NT2/D1 (cell line): ENCODE measurements at regions not wholly inside any gene's neighbourhood (a gene's known extent, or its start where the extent isn't known, plus 50 kb on each side); places are given as distances from the start of the nearest gene placed in this dataset.

Experiments
- SUZ12 ChIP-seq: IDR thresholded peaks from 2 replicates; pipeline ENCODE4 v1.6.1; 2011; ENCODE audit not compliant: insufficient read length, insufficient read depth; ENCODE audit errors: extremely low read depth
- YY1 ChIP-seq: IDR thresholded peaks from 2 replicates; pipeline ENCODE4 v1.6.1; 2011; ENCODE audit not compliant: insufficient read length, insufficient read depth
- ZNF274 ChIP-seq: IDR thresholded peaks from 2 replicates; pipeline ENCODE4 v1.6.1; 2011; ENCODE audit warnings: mild to moderate bottlenecking, low read depth, low read length

DNA sequence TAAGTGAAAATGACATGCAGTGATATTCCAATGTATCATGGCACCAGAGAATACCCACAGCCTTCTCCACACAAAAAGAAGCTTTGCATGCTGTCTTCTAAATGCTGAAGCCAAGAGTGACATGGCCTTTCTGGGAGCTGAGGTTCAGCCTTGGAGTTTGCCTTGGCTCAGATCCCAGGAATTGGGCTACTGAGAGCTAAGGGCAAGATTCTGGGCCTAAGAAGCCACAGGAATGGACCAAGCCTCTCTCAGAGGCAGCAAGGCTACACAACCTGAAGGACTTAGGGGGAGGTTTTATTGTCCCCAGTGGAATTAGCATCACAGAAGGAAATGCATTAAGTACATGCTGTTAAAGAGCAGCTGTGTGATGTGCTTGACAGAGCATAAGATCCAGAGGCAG is 1078.5 kb downstream of the TUSC7 start:
- no peak for TF ChIP-seq ZNF274
- TF ChIP-seq YY1 = no peak
- no peak for TF ChIP-seq SUZ12
